ENCODE measurements at regions not wholly inside any gene's neighbourhood (a gene's known extent, or its start where the extent isn't known, plus 50 kb on each side); places are given as distances from the start of the nearest gene placed in this dataset.

GRCh38 chr1:219085988-219086387 is 87.7 kb upstream of the LYPLAL1 start:
- TF ChIP-seq CTCF (IDR thresholded peaks at IDR 0.05) (no peak), EP300 (IDR thresholded peaks at IDR 0.05) (no peak), POLR2A (IDR thresholded peaks at IDR 0.05) (no peak)

Data from ovary (tissue), 3 donors.